WERI-Rb-1 (cell line): ENCODE measurements at regions not wholly inside any gene's neighbourhood (a gene's known extent, or its start where the extent isn't known, plus 50 kb on each side); places are given as distances from the start of the nearest gene placed in this dataset.

Experiments used
- DNase-seq: peaks from one replicate; pipeline ENCODE4 v3.0.0-alpha.2; 2020
- H3K27ac ChIP-seq: fragments of 250-450 bp; sonication (Bioruptor Pico); 2 replicates; pipeline ENCODE4 v1.5.1; 2020; ENCODE audit warnings: mild to moderate bottlenecking, moderate library complexity
- H3K27me3 ChIP-seq: fragments of 250-450 bp; sonication (Bioruptor Pico); 2 replicates; pipeline ENCODE4 v1.5.1; 2021; ENCODE audit warnings: mild to moderate bottlenecking, low read depth, moderate library complexity; ENCODE audit not compliant: insufficient read depth, severe bottlenecking
- H3K36me3 ChIP-seq: fragments of 250-450 bp; sonication (Bioruptor Pico); 2 replicates; pipeline ENCODE4 v1.5.1; 2020; ENCODE audit warnings: mild to moderate bottlenecking, moderate library complexity
- H3K4me3 ChIP-seq: 2 replicates; pipeline ENCODE4 v1.5.1; 2011; ENCODE audit warnings: low read depth, mild to moderate bottlenecking, control low read depth, low read length
- H3K9me3 ChIP-seq: fragments of 250-450 bp; sonication (Bioruptor Pico); 2 replicates; pipeline ENCODE4 v1.5.1; 2021; ENCODE audit warnings: mild to moderate bottlenecking, moderate library complexity; ENCODE audit not compliant: severe bottlenecking
- TF ChIP-seq, protein P1 (sequence below): IDR thresholded peaks from 2 replicates; pipeline ENCODE4 v1.5.1; 2011; ENCODE audit warnings: low read depth, mild to moderate bottlenecking, control low read depth, inconsistent platforms, low read length

DNA sequence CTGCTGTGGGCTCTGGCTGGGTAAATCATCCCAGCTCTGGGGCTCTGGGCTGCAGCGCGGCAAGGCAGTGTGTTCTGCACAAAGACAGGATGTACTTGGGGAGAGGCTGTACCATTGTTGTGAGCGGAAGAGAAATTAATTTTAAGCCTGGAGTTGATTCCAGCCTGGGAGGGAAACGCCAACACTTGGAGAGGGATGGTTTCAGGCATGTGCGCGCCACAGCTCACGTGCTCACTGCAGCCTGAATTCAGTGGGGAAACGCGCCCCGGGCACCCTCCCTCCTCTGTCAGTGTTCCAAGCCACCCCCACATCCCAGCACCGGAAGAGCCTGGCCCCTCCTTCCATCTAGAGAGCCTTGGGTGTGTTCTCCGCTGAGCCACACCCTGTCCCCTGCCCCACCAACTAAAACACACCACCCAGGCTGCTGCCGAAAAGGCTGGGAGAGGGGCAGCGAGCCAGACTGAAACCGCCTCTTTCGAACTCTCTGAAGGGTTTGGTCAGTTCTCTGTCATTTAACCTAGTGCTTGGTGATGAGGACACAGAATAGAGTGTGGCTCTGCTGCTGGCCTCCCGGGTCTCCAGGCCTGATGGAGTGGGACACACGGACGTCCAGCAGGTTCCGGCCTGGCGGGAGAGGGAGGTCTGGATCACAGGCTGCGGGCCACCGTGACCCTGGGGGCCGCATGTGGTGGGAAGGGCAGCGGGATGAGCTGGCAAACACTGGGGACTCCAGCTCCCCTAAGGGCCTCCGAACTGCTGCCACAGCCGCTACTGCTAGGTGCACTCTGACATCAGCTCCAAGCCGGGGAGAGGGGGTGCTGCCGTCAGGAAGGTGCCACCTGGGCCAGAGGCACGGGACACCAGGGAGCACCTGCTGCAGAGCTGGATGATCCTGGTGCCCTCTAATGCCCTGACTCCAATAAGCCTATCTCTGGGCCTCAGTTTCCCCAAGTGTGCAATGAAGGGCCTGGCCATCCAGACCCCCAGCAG is 230.8 kb downstream of the CTTN start:
- H3K9me3 ChIP-seq, result peaks cover 3% of the 10 kb centered on the region
- no peak for DNase-seq

DNA sequence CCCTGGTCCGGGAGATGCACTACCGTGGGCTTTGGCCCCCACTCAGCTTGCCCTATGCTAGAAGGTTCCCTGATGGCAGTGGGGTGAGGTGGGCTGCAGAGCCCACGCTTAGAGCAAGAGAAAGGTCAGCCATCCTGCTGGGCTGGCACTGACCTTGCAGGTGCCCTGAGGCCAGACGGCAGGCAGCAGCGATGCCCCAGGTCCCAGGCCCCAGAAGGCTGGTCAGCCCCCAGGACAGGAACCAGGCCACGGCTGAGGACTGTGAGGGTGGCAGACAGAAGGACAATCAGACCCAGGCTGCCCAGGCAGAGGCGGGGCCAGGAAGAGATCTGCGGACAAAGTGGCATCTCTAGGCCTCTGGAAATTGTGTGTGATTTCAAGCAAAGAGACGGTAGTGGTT is 231.7 kb downstream of the CTTN start:
- H3K36me3 ChIP-seq, result no peaks in the 10 kb centered on the region
- H3K27ac ChIP-seq, result no peak overlapping the region; the same call in 1 of the 2 replicates
- peaks cover 3% of the 10 kb centered on the region for H3K9me3 ChIP-seq
- TF ChIP-seq, protein P1, sequence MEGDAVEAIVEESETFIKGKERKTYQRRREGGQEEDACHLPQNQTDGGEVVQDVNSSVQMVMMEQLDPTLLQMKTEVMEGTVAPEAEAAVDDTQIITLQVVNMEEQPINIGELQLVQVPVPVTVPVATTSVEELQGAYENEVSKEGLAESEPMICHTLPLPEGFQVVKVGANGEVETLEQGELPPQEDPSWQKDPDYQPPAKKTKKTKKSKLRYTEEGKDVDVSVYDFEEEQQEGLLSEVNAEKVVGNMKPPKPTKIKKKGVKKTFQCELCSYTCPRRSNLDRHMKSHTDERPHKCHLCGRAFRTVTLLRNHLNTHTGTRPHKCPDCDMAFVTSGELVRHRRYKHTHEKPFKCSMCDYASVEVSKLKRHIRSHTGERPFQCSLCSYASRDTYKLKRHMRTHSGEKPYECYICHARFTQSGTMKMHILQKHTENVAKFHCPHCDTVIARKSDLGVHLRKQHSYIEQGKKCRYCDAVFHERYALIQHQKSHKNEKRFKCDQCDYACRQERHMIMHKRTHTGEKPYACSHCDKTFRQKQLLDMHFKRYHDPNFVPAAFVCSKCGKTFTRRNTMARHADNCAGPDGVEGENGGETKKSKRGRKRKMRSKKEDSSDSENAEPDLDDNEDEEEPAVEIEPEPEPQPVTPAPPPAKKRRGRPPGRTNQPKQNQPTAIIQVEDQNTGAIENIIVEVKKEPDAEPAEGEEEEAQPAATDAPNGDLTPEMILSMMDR, result no peak
- H3K27me3 ChIP-seq, result no peaks in the 10 kb centered on the region
- no peak overlapping the region for H3K4me3 ChIP-seq
- no peak for DNase-seq

More for the DNA sequence above, 230.8 kb downstream of the CTTN start:
- Histone ChIP-seq H3K4me3 (no peak overlapping the region), H3K27me3 (no peaks in the 10 kb centered on the region), H3K27ac (no peak overlapping the region), H3K36me3 (no peaks in the 10 kb centered on the region)
- TF ChIP-seq, protein P1, result no peak

DNA sequence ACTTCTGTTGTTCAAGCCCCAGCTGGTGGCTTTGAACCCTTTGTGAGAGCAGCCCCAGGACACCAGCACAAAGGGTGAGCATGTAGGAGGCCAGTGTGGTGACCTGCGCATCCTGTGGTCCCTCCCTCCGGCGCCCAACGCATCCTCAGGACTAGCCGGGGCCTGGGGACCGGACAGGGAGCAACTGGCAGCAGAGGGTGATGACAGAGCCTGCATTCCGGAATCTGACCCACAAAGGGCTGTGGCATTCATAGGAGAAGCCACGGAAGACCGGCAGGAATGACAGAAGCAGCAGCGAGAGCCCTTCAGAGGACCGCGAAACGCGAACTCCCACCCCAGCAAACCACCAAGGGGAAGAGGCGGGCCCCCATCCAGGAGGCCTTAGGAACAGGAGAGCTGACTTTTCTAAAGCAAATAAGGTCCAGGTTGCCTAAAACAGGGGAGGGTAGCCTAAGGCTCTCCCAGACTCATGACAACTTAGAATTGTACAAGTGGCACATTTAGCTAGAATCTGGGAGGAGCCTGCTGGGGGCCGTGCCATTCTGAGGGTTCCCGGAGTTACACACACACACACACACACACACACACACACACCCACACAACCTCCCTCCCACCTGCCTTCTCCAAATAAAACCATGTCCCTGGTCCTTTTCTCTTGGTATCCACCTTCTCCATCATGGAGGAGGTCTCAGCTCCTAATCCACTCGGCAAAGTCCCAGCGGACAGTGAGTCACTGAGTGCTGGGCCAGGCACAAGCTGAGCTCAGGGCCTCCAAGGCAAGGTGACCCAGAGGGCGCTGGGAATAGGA is 232.7 kb downstream of the CTTN start:
- no peaks in the 10 kb centered on the region for H3K27me3 ChIP-seq
- peaks cover 3% of the 10 kb centered on the region for H3K9me3 ChIP-seq
- TF ChIP-seq, protein P1, result no peak

DNA sequence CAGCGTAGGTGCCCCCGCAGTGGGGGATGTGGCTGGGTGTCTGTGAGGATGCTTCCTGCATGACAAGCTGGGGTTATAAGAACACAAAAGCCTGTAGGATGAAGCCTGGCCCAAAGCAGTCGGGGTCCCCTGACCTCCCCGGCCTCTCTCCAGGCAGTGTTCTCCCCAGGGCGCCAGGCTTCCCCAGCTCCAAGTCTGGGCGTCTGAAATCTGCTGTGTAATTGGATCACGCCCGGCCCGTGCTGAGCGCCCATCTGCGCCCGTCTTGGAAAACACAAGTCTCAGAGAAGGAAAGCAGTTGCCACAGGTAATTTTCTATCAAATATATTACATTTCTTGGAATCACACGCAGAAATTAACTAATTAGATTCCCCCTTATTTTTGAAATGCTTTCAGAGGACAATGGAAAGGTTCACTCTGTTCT is 233.3 kb downstream of the CTTN start:
- TF ChIP-seq, protein P1, result no peak
- Histone ChIP-seq H3K9me3 (peaks cover 3% of the 10 kb centered on the region), H3K27ac (peak overlapping the region; percentile 79), H3K36me3 (no peaks in the 10 kb centered on the region), H3K4me3 (peak overlapping the region; percentile 6; the same call in 1 of the 2 replicates), H3K27me3 (no peaks in the 10 kb centered on the region)
- peak; percentile 90 for DNase-seq

More for the DNA sequence above, 232.7 kb downstream of the CTTN start:
- no peak for DNase-seq
- Histone ChIP-seq H3K36me3 (no peaks in the 10 kb centered on the region), H3K27ac (peak overlapping the region; percentile 79), H3K4me3 (peak overlapping the region; percentile 6; the same call in 1 of the 2 replicates)

DNA sequence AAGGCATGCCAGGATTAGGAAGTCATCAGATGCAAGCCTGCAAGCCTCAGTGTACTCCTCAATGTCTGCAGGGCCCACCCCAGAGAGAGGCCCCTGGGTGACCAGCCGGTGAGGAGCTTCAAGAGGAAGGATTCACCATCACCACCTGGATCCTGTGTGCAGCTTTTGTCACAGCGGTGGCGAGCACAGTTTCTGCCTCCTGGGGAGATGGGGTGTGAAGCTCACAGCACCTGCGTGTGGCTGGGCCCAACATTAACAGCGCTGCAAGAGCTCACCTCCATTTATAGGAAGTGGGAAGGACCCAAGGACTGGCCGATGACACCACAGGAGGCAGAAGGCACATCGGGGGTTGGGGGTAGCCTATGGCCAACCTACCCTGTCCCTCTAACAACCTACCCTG is 235.3 kb downstream of the CTTN start:
- no peaks in the 10 kb centered on the region for H3K36me3 ChIP-seq
- no peak overlapping the region; the same call in 1 of the 2 replicates for H3K27ac ChIP-seq
- DNase-seq, result no peak
- H3K9me3 ChIP-seq, result peaks cover 3% of the 10 kb centered on the region
- TF ChIP-seq, protein P1, result no peak
- no peaks in the 10 kb centered on the region for H3K27me3 ChIP-seq
- H3K4me3 ChIP-seq, result no peak overlapping the region
